ENCODE measurements at regions not wholly inside any gene's neighbourhood (a gene's known extent, or its start where the extent isn't known, plus 50 kb on each side); places are given as distances from the start of the nearest gene placed in this dataset.

- no peak for TF ChIP-seq CBX3 (IDR thresholded peaks at IDR 0.05; ENCODE audit: low read depth)
- no peak for TF ChIP-seq EZH2 (IDR thresholded peaks at IDR 0.05)
- TF ChIP-seq ZFX (IDR thresholded peaks at IDR 0.05), result no peak
- no peak for TF ChIP-seq FOSL1 (IDR thresholded peaks at IDR 0.05; ENCODE audit: low read depth)
- TF ChIP-seq CEBPB (IDR thresholded peaks at IDR 0.05; ENCODE audit: low read depth), result no peak
- no peak for TF ChIP-seq CTCF (IDR thresholded peaks at IDR 0.05 in 2 of 3, conservative IDR thresholded peaks at IDR 0.05 in 1 of 3; ENCODE audit: borderline replicate concordance in 1 of 3, insufficient read depth in 1 of 3, low read depth in 2 of 3, low read length in 2 of 3)
Observed at GRCh38 chr10:108716352-108716751, 1207.0 kb downstream of the XPNPEP1 start (continued).

GRCh38 chr10:108709927-108710722, 1213.2 kb downstream of the XPNPEP1 start:
- no peak overlapping the region for H3K4me3 ChIP-seq (replicated peaks in 1 of 2; ENCODE audit: low read depth in 1 of 2, low read length in 2 of 2)
- ATAC-seq, result no peak
- no peaks in the 10 kb centered on the region for H3K4me1 ChIP-seq (ENCODE audit: control insufficient read depth in 1 of 2, insufficient read depth in 2 of 2, low read length in 2 of 2)
- CTCF ChIA-PET, result no interaction called here
- H3K79me2 ChIP-seq (ENCODE audit: insufficient read depth, low read length), result no peaks in the 10 kb centered on the region
- H3K27ac ChIP-seq (ENCODE audit: low read depth, low read length), result no peak overlapping the region
- no peak overlapping the region for H3K9ac ChIP-seq (ENCODE audit: low read length)
- intact Hi-C loops (cut with micrococcal nuclease), result no loop called here
- RAD21 ChIA-PET (ENCODE audit: low non-redundant PET in 1 of 2, low total read pairs in 2 of 2, uncharacterized antibody in 2 of 2, unreplicated experiment in 2 of 2), result no interaction called here
- POLR2A ChIA-PET, result no interaction called here
- no peaks in the 10 kb centered on the region for H3K9me2 ChIP-seq (ENCODE audit: insufficient read depth)
- no peak overlapping the region for H3K4me2 ChIP-seq (ENCODE audit: low read length)
- no peaks in the 10 kb centered on the region for H4K20me1 ChIP-seq (ENCODE audit: insufficient read depth)
- no peak overlapping the region for H2AFZ ChIP-seq (ENCODE audit: low read depth, low read length, poor library complexity, severe bottlenecking)
- no peaks in the 10 kb centered on the region for H3K36me3 ChIP-seq (ENCODE audit: control insufficient read depth in 1 of 2, insufficient read depth in 2 of 2, low read length in 2 of 2)
- TF ChIP-seq CBX3 (IDR thresholded peaks at IDR 0.05; ENCODE audit: low read depth) (no peak), CEBPB (IDR thresholded peaks at IDR 0.05; ENCODE audit: low read depth) (no peak), MAX (IDR thresholded peaks at IDR 0.05) (no peak), YY1 (IDR thresholded peaks at IDR 0.05; ENCODE audit: extremely low read depth, insufficient replicate concordance, low read depth, low read length) (no peak), SP1 (IDR thresholded peaks at IDR 0.05; ENCODE audit: low read depth) (no peak), POLR2A (IDR thresholded peaks at IDR 0.05; ENCODE audit: borderline replicate concordance, extremely low read depth, insufficient read depth, insufficient read length) (no peak), EZH2phosphoT487 (IDR thresholded peaks at IDR 0.05; ENCODE audit: borderline replicate concordance) (no peak), EGR1 (IDR thresholded peaks at IDR 0.05; ENCODE audit: low read depth) (no peak), REST (IDR thresholded peaks at IDR 0.05; ENCODE audit: low read depth) (no peak), ATF3 (IDR thresholded peaks at IDR 0.05) (no peak), ZBTB33 (IDR thresholded peaks at IDR 0.05; ENCODE audit: extremely low read depth, insufficient replicate concordance, low read length) (no peak), TCF7L2 (IDR thresholded peaks at IDR 0.05; ENCODE audit: borderline replicate concordance, extremely low read depth, insufficient read depth, insufficient read length) (no peak)
- BruUV-seq (replicated peaks), result no TSS peak
- no peaks in the 10 kb centered on the region for H3K27me3 ChIP-seq (ENCODE audit: insufficient read depth, low read length)
- H3K9me3 ChIP-seq (ENCODE audit: control insufficient read depth in 1 of 2, insufficient read depth in 1 of 2, low read depth in 1 of 2, low read length in 2 of 2), result peaks cover 29 to 48% of the 10 kb centered on the region in 2 experiments; a peak in 2 of 4 replicates
- DNase-seq (ENCODE audit: low read depth, low spot score), result no peak

Measured in HCT116 (cell line).